Left cardiac atrium (tissue), 4 donors: ENCODE measurements at regions not wholly inside any gene's neighbourhood (a gene's known extent, or its start where the extent isn't known, plus 50 kb on each side); places are given as distances from the start of the nearest gene placed in this dataset.

Source experiments
- ATAC-seq, 2 donors: fragments of 200-7000 bp; cut with Tn5 transposase; one replicate each; pipeline ENCODE4 v1.9.1; 2020; ENCODE audit warnings: mild to moderate bottlenecking in 2 of 2, moderate library complexity in 2 of 2
- DNase-seq: peaks from one replicate; pipeline ENCODE4 v3.0.0-alpha.2; 2020
- intact Hi-C, 2 donors: fragments of 100-400 bp; cut with DNase I; formaldehyde crosslinking; loops; one replicate each; pipeline versions ENCODE4 v1.14.1 to v1.15.1; 2022 to 2023
- donor health status: DM: no; HTN: yes; CAD: no.
- donor health status: DM: no; HTN: yes; CAD: no; lungs with severe emphysema.
- donor health status: DM: yes; HTN: yes; CAD: no.
- donor health status: Dilated cardiomyopathy.

DNA sequence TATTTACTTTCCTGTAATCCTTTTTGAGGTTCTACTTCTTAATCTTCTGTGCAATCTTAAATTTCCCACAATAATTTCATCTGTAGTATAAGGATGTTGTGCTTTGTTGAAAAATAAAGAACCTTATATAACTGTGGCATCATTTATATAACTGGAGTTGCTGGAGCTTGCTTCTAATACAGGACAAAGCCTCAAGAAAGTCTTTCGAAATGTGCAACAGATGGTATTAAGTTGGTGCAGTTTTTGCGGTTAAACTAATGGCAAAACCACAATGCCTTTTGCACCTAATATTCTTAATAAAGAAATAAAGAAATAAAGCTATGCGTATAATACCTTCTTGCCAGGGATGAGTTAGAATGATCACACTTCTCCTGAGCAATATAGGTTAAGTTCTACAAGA lies 180.0 kb downstream of the KITLG start:
- DNase-seq (no peak), ATAC-seq (no peak)
- intact Hi-C loops: no loop called here

DNA sequence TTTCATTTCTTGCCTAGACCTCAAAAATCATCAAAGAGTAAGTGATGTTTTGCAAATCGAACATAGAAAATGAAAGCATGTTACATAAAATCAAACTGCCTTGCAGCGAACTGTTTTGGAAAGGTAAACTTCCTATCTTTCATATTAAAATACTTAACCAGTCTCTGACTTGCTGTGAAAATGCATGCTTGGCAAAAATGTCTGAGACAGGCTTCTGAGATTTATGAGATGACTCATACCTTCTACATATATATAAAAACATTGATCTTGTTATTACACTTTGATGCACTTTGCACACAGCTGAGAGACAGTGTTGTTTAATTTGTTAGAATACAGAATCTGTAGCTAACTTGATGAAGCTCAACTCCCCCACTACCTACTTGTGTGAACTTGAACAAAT lies 179.1 kb downstream of the KITLG start:
- no peak for ATAC-seq
- intact Hi-C loops: no loop called here

DNA sequence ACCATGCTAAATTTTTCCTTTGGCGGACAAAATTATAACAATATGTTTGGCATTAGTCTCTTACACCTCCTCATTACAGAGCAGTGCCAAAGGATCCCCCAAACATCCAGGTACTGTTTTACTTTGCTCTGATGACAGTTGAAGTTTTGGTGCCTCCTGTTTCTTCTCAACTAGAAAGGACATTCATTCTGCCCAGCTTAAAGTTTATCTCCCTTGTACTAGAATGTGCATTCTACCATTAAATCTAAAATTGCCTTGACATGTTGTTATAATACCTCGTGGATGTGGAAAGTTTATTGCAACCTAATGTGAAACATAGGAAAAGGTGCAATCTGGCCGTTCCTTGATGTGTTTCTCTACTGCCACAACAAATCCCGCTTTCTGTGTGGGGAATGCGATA lies 173.4 kb downstream of the KITLG start:
- intact Hi-C loops: no loop called here
- DNase-seq (no peak), ATAC-seq (no peak)

More for the DNA sequence above, 179.1 kb downstream of the KITLG start:
- DNase-seq: no peak

DNA sequence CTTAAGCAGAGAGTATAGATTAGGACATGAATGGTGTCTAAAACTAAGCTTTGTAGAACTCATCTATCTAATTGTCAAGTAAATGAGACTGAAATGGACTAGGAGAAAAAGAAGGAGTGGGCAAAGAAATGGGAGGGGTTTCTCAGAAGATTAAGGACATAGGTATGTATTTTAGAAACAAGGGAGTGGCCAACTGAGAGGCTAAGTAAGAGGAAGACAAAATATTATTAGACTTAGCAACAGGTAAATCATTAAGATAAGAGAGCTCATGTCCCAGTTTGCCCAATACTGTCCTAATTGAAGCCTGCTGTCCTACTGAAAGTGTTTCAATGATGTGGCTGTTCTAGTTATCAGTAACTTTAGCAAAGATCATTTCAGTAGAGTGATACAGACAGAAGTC lies 171.4 kb downstream of the KITLG start:
- ATAC-seq (no peak), DNase-seq (no peak)
- intact Hi-C loops: no loop called here

DNA sequence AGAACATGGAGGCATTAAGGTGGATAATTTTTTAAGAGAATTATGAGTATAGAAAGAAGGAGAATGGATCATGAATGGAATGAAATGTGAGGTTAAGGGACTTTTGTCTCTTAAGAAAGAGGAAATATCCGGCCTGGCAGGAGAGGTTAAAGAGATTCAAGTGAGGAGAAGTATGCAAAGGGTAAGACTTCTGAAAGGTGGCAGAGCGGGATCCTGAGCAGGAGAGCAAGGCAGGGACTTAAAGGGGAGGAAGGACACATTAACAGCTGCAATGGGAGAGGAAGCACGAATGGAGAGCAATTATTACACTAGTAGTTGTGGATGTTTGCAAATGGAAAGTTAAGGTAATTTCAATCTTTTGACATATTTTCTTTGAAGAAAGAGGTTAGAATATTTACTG lies 171.0 kb downstream of the KITLG start:
- DNase-seq: no peak
- no peak for ATAC-seq
- intact Hi-C loops: no loop called here

DNA sequence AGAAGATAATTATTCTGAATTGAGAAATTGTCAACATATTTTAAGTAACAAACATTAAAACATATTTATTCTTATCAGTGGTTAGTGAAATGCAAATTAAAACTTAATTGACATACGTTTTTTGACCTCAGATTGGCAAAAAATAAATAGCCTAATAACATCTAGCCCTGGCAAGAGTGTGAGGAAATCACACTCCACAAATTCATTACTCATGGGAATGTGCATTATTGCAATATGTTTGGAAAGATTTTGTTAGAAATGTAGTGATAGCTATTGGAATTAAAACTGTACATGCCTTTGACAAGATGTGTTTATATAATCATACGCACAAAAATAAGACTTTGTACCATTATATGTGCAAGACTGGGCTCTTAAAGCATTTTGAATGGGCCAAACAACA lies 168.6 kb downstream of the KITLG start:
- intact Hi-C loops: no loop called here
- no peak for DNase-seq

DNA sequence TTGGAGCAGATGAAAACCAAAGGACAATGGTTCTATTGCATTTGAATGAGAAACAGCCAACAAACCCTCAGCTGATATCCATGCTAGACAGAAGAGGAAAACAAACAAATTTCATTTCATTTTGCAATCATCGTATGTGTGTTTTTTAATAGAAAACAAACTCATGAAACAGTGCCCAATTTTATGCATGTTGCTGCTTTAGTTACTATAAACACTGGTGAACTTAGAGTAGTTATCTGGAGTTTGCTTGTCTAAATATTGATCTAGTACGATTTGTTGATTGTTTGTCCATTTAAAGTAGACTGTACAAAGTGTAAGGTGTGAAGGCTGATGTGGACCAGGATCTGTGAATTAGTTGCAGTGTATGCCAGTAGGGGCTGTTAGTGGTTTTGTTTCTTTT lies 166.6 kb downstream of the KITLG start:
- intact Hi-C loops: no loop called here
- ATAC-seq (no peak), DNase-seq (no peak)

More for the DNA sequence above, 168.6 kb downstream of the KITLG start:
- no peak for ATAC-seq

DNA sequence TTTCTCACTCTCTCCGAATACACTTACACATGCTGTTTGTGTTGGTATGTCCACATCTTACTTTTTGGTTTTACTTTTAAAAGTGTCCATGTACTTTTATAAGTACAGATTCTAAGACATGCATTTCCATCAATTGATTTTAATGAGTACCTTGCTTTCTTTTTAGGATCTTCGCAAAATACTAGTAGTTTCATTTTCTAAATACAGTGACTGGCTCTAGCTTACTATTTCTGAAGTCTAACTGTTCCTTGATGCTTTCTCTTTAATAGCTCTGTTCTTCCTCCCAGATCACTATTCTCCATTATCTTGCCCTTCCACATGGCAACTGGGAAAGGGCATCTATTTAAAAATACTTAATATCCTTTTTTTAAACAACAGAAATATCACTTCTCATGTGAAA lies 164.1 kb downstream of the KITLG start:
- DNase-seq: no peak
- intact Hi-C loops: no loop called here
- ATAC-seq: no peak

DNA sequence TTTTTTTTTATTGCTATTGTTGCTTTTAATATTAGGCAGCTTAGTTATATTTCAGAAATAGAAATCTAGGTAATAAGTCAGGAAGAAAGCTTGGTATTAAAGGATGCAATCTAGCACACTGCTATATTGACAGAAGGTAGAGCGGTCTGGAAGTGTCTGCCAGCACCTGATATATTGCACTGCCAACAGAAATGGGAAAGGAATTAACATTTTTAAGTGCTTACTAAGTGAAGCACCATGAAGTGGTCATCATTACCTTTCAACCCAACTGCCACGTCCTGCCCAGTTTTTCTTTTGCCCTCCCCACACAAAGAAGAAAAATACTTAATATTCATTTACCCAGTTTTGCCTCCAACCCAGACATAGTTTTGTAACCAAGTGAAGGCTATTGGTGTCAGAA lies 163.5 kb downstream of the KITLG start:
- no peak for DNase-seq
- no peak for ATAC-seq
- intact Hi-C loops: no loop called here

DNA sequence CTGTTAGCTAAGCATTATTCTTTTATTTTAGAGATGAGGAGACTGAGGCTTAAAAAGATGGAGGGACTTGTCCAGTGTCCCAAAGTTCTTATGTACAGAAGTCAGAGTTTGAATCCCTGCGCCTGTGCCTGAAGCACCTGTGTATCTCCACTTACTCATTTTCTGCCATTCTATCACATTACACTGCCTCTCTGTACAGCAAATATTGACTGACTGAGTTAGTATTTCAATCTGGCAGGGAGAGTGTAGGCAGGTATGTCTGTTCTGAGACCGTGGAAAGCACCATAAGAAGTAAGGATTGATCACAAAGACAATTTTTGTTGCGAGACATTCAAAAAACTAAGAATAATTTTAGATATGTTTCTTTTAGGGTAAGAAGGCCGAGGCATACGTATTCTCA lies 162.7 kb downstream of the KITLG start:
- intact Hi-C loops: no loop called here
- no peak for DNase-seq
- no peak for ATAC-seq

DNA sequence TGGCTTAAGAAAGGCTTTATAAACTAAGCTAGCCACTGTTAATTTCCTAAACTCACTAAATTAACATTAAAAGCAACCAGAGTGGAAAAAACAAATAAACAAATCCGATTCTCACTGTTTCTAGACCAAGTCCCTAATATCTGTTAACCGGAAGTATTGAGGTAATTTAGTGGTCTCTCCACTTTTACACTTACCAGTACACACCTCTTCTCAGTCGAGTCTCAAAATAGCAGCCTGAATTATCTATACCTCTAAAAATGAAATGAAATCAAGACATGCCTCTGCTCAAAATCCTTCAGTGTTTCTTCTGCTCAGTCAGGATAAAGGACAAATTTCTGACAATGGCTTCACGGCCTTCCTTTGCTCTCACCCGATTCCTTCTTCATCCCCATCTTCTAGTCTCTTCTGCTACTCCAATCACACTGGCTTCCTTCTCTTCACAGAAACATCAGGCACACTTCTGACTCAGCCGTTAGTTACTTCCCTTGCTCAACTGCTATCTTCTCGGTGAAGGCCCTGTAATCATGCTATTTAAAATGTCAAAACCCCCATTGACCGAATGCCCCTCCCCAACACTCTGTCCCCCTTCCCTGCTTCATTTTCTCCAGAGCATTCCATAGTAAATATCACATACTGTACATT lies 161.3 kb downstream of the KITLG start:
- intact Hi-C loops: no loop called here
- DNase-seq (no peak), ATAC-seq (no peak)

DNA sequence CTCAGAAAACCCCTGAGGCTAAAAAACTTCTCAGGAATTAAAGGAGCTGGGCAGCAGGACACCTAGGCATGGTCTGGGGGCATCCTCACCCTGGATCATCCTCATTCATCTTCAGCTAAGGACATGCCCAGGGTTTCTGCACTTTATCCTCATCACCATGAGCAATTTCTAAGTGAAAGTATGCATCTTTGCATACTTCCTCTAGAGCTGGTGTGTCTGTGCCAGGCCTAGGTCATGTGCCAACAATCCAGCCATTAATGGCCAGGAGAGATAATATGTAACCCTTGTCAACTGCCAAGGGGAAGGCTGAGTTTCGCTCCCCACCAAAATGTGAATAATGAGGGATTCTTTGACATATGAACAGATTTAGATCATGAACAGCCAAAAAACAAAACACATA lies 160.5 kb downstream of the KITLG start:
- intact Hi-C loops: no loop called here
- DNase-seq: no peak
- no peak for ATAC-seq

DNA sequence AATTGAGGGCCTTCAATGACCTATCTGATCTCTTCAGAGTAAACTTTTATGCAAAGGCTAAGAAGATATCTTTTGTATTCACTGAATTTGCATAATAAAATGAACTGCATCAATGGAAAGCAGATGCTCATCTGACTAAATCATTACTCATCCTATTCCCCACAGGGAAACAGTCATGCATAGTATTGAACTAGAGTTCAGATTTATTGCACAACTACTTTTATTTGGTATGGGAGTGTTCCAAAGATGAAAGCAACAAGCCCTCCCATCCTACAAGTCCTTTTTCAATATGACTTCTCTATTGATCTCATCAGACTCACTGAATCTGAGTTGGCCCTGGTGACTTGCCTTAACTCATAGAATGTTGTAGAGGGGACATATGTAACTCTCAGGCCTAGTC lies 159.8 kb downstream of the KITLG start:
- no peak for DNase-seq
- ATAC-seq: peak in 1 of 2 donors; percentile 90
- intact Hi-C loops: no loop called here

DNA sequence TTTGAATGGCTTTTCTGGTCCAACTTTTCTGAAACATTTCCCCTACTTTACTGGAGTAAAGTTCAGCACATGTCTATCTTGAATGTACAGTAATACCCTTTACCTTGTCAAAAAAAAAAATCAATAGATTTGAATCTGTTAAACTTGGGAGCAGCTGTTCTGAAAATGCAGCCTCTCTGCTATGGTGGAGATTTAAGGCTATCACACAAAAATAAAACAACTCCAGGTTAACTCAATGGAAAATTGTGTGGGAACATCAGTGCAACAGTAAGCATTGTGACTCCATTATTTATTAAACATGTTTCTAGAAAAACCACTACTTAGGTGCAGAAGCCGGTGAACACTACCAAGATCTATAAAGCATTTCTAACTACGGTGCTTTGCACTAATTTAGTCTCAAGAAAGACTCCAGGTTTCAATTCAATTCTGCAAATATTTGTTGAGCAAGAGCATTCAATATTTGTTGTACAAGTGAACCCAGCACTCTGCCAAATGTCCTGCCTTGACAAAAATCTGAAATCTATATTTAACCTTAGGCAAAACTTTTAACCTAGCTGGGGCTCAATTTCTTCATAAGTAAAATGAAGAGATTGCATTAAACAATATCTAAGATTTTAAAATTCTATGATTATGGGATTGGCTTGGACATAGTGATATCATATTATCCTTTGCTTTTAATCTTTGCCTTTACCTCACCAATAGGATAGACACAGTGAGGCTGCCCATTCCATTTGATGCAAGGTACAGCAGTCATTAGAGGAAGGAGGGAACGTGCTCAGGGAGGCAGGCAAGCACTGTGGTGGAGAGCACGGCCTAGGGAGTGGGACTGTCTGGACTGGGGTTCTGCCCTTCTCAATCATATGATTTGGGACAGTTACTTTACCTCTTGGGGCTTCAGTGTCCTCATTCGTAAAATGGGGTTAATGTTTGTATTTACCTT lies 155.2 kb downstream of the KITLG start:
- intact Hi-C loops: no loop called here

DNA sequence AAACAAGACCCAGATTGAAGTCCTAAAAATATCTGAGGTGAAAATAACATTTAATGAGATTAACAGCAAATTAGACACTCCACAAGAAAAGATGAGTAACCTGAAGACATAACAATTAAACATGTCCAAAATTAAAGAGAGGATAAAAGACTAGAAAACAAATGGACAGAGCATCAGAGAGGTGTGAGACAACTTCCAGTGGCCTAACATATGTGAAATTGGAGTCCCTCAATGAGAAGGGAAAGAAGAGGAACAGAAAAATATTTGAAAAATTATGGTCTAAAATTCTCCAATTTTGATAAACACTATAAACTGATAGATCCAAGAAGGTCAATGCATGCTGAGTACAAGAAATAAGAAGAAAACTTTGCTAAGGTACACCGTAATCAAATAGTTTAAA lies 151.9 kb downstream of the KITLG start:
- ATAC-seq: no peak
- intact Hi-C loops: no loop called here
- no peak for DNase-seq

More for the DNA sequence above, 155.2 kb downstream of the KITLG start:
- no peak for DNase-seq
- ATAC-seq: no peak

DNA sequence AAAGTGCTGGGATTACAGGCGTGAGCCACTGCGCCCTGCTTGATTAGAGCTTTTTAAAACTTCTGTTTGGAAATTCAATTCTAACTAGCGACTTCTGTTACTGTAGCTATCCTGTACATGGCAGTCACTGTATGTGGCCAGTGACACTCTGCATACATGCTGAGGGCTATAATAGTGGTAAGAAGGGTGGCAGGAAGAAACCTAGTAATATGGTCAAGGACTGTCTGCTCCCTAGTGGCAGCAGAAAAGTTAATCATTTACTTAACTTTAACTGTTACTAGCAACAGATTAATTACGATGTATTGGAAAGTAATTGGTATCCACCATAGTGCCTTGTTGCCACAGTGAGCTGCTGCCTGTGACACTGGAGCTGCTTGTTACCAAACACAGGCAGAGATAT lies 149.0 kb downstream of the KITLG start:
- no peak for DNase-seq
- ATAC-seq: no peak
- intact Hi-C loops: no loop called here

DNA sequence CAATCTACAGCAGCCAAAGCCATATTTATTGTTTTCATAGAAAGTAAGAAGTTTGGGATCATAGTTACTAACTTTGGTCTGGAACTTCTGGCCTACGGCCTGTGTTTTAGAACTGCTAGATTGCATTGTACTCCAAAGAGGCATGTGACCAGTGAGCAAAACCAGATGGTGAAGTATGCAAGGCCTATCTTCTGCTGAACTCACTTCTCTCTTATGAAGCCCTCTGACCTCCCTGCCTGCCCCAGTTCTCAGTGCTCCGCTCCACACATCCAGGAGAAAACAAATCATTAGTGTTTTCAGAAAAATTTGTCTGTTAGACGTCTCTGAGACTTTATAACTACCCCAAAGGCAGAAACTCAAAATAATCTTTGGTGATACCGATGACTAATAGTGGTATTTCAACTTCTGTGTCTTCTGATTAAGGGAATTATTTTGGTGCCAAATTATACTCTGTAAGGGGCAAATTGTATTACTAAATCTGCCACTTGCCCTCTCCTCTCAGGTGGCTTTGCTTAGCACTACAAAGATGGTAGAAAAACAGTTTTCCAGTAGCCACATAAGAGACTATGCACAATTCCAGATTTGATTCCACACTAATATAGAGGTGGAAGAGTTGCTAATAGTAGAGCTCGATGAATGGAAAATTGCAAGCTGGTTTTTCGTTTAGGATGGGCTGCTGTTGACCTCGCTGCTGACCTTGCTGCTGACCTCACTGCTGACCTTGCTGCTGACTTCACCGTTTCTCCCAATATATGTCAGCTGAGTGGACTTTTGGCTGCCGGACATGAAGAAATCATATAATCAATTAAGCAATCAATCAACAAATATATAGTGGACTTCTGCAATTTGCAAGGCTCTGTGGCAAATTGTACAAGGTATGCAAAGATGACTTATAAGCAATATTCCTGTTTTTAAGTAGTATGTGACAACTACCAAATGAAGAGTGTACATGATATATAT lies 147.5 kb downstream of the KITLG start:
- DNase-seq: peak; percentile 21
- peak; percentile 68 to 87 for ATAC-seq
- intact Hi-C loops: no loop called here

DNA sequence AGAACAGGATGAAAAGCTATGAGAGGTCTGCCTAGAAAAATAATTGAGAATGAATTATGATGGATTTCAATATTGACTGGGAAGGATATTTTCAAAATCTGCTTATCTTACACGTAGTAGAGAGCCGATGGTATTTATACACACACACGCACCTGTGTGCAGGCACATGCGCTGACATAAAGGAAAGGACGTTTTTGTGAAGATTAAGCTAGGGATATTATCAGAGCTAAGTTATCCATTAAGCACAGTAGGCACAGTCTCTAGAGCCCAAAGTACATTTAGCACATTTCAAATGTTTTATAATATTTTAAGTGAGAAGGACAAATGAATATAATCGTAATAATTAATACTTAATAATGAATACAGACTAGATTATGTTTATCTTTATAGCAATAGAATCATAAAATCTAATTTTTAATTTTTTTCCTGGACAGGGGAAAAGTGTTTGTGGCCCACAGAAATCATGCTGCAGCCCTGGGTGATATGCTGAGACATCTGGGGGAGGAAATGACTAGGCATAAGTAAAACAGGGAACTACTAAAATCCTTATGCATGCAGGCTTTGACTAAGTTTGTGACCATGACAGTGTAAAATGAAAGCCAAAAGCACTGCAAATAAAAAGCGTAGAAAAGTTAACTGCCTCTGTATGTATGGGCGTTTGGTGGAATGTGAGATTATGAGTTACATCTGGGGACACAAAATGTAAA lies 146.1 kb downstream of the KITLG start:
- ATAC-seq (peak in 1 of 2 donors; percentile 61), DNase-seq (no peak)
- intact Hi-C loops: no loop called here
